GM12878 (cell line): ENCODE measurements at regions not wholly inside any gene's neighbourhood (a gene's known extent, or its start where the extent isn't known, plus 50 kb on each side); places are given as distances from the start of the nearest gene placed in this dataset.

ENCODE experiments used
- ATAC-seq: fragments of 200-7000 bp; cut with Tn5 transposase; 3 replicates; pipeline ENCODE4 v1.9.1; 2020; ENCODE audit warnings: mild to moderate bottlenecking, moderate library complexity
- BruUV-seq: library from RNA; stranded (reverse); fragments of 400-500 nt; replicated peaks from 2 replicates; lab custom pipeline; 2021; lab: Mats Ljungman, UMichigan
- CTCF ChIA-PET: fragments of 300-600 bp; sonication (Branson Sonifier 250); formaldehyde crosslinking; extraction: SDS; loops from one replicate; lab custom pipeline; 2021; ENCODE audit warnings: inconsistent platforms; lab: Yijun Ruan, JAX
- POLR2A ChIA-PET: fragments of 350-600 bp; formaldehyde crosslinking; extraction: SDS; loops from one replicate; lab custom pipeline; 2021; ENCODE audit warnings: inconsistent platforms; lab: Charles Lee
- RAD21 ChIA-PET: fragments of 300-600 bp; sonication (Branson Sonifier 250); formaldehyde crosslinking; loops from one replicate; lab custom pipeline; 2023; ENCODE audit warnings: antibody characterized with exemption; ENCODE audit not compliant: unreplicated experiment; lab: Charles Lee
- SMC1A ChIA-PET: fragments of 300-600 bp; sonication (Branson Sonifier 250); formaldehyde crosslinking; loops from one replicate; lab custom pipeline; 2023; ENCODE audit not compliant: unreplicated experiment, uncharacterized antibody; lab: Charles Lee
- DNase-seq: peaks from one replicate; pipeline ENCODE4 v3.0.0-alpha.2; 2011; ENCODE audit warnings: low read depth, low spot score
- FAIRE-seq: peaks from 3 replicates; lab custom pipeline; 2011; peaks lifted over from hg19 to GRCh38; lab: Jason Lieb, UNC
- H2AFZ ChIP-seq: 2 replicates; pipeline ENCODE4 v1.6.0; 2011; ENCODE audit warnings: low read depth, low read length, control low read depth; ENCODE audit not compliant: control insufficient read depth
- H3K27ac ChIP-seq: 2 replicates; pipeline ENCODE4 v1.5.1; 2011; ENCODE audit warnings: control low read depth; ENCODE audit not compliant: control insufficient read depth, insufficient read depth
- H3K27me3 ChIP-seq, 2 experiments: replicated peaks in 1 of 2; 2 replicates each; pipeline versions ENCODE4 v1.6.0 to v1.6.1; 2011; ENCODE audit warnings: low read length in 1 of 2; ENCODE audit not compliant: control insufficient read depth in 2 of 2, insufficient read depth in 2 of 2
- H3K36me3 ChIP-seq, 2 experiments: 2 replicates each; pipeline ENCODE4 v1.5.1; 2011; ENCODE audit warnings: low read length in 1 of 2; ENCODE audit not compliant: control insufficient read depth in 2 of 2, insufficient read depth in 2 of 2
- H3K4me1 ChIP-seq: 2 replicates; pipeline ENCODE4 v1.6.1; 2011; ENCODE audit warnings: mild to moderate bottlenecking, low read length, moderate library complexity, mixed read lengths; ENCODE audit not compliant: control insufficient read depth, insufficient read depth
- H3K4me2 ChIP-seq: 2 replicates; pipeline ENCODE4 v1.6.0; 2011; ENCODE audit warnings: control low read depth; ENCODE audit not compliant: control insufficient read depth, insufficient read depth
- H3K4me3 ChIP-seq: fragments of 200-600 bp; sonication (generic); 2 replicates; pipeline ENCODE4 v1.5.1; 2016
- H3K79me2 ChIP-seq: 2 replicates; pipeline ENCODE4 v1.6.0; 2011; ENCODE audit warnings: low read length; ENCODE audit not compliant: control insufficient read depth, insufficient read depth
- H3K9ac ChIP-seq: 2 replicates; pipeline ENCODE4 v1.8.0; 2011; ENCODE audit warnings: low read length, control low read depth, mixed read lengths; ENCODE audit not compliant: control insufficient read depth, insufficient read depth
- H3K9me3 ChIP-seq: replicated peaks from 3 replicates; pipeline ENCODE4 v1.5.1; 2011; ENCODE audit warnings: mild to moderate bottlenecking, low read length; ENCODE audit not compliant: control insufficient read depth, insufficient read depth
- H4K20me1 ChIP-seq: 2 replicates; pipeline ENCODE4 v1.6.0; 2011; ENCODE audit not compliant: control insufficient read depth, insufficient read depth
- EP300 ChIP-seq, 2 experiments: fragments of 150-350 bp in 1 of 2; IDR thresholded peaks; 2 replicates each; pipeline ENCODE4 v1.6.1; 2011 to 2012; ENCODE audit warnings: low read depth in 2 of 2, low read length in 2 of 2, borderline replicate concordance in 1 of 2, improper control_type of control experiment in 1 of 2, inconsistent platforms in 1 of 2; ENCODE audit not compliant: control insufficient read depth in 1 of 2
- IRF3 ChIP-seq: fragments of 450-650 bp; IDR thresholded peaks from 2 replicates; pipeline ENCODE4 v1.6.1; 2014; ENCODE audit warnings: mild to moderate bottlenecking
- MXI1 ChIP-seq: fragments of 150-350 bp; IDR thresholded peaks from 2 replicates; pipeline ENCODE4 v1.6.1; 2011; ENCODE audit warnings: low read depth, mild to moderate bottlenecking, inconsistent platforms, low read length, improper control_type of control experiment
- NKRF ChIP-seq: fragments of 450-650 bp; conservative IDR thresholded peaks from 2 replicates; pipeline ENCODE4 v1.6.1; 2017; ENCODE audit warnings: mild to moderate bottlenecking, moderate library complexity
- PBX3 ChIP-seq: IDR thresholded peaks from 2 replicates; pipeline ENCODE4 v1.6.1; 2011; ENCODE audit warnings: mild to moderate bottlenecking, low read depth, low read length, moderate library complexity; ENCODE audit not compliant: insufficient replicate concordance
- SP1 ChIP-seq: IDR thresholded peaks from one replicate; pipeline ENCODE4 v1.6.1; 2011; ENCODE audit warnings: low read depth, low read length
- SRF ChIP-seq, 2 experiments: IDR thresholded peaks; 2 replicates each; pipeline ENCODE4 v1.6.1; 2011; ENCODE audit warnings: low read depth in 2 of 2, low read length in 2 of 2, mild to moderate bottlenecking in 1 of 2, moderate library complexity in 1 of 2
- SUPT20H ChIP-seq: IDR thresholded peaks from 2 replicates; pipeline ENCODE4 v1.6.1; 2011; ENCODE audit warnings: low read depth, mild to moderate bottlenecking, low read length, moderate library complexity, borderline replicate concordance; ENCODE audit not compliant: control insufficient read depth
- TBL1XR1 ChIP-seq: IDR thresholded peaks from 2 replicates; pipeline ENCODE4 v1.6.1; 2012; ENCODE audit warnings: low read depth, low read length, improper control_type of control experiment
- ZNF274 ChIP-seq: IDR thresholded peaks from one replicate; pipeline ENCODE4 v1.8.0; 2011; ENCODE audit not compliant: insufficient read length, insufficient read depth
- ZNF687 ChIP-seq: fragments of 450-650 bp; IDR thresholded peaks from 2 replicates; pipeline ENCODE4 v1.6.1; 2017; ENCODE audit warnings: mild to moderate bottlenecking, moderate library complexity
- WGBS: methylation state at CpG from one replicate; pipeline ENCODE4 v1.1.6; 2016; ENCODE audit warnings: low lambda C conversion rate; ENCODE audit not compliant: insufficient replicate concordance, insufficient coverage; ENCODE audit errors: missing lambda C conversion rate; 5-methylcytosine and 5-hydroxymethylcytosine counted together
- in situ Hi-C: fragments of 300-500 bp; cut with MboI; formaldehyde crosslinking; loops from 9 replicates; pipeline ENCODE4 v1.14.3; 2018; ENCODE audit warnings: mixed read lengths
- intact Hi-C: fragments of 100-400 bp; cut with micrococcal nuclease; formaldehyde crosslinking; loops from one replicate; pipeline ENCODE4 v1.14.2; 2022; ENCODE audit not compliant: unreplicated experiment
- TF ChIP-seq, protein P1 (sequence below): fragments of 450-650 bp; IDR thresholded peaks from 2 replicates; pipeline ENCODE4 v1.6.1; 2017; ENCODE audit warnings: antibody characterized with exemption, mild to moderate bottlenecking, moderate library complexity

- H3K79me2 ChIP-seq: no peaks in the 10 kb centered on the region
- 30% methylated on average over 3 of the region's 3 CpGs for WGBS
- SMC1A ChIA-PET: interaction anchor here (1.1 to 1.9 kb wide), 5 partner anchors 9 to 154 kb away, joined by 3 to 4 read pairs (median 4); no protein-coding TSS in a partner anchor
- no peak for DNase-seq
- no TSS peak for BruUV-seq
- H3K27me3 ChIP-seq: no peaks in the 10 kb centered on the region
- no peak overlapping the region for H3K4me2 ChIP-seq
- no peaks in the 10 kb centered on the region for H4K20me1 ChIP-seq
- intact Hi-C loops: no loop called here
- FAIRE-seq: no peak
- no peak overlapping the region for H3K27ac ChIP-seq
- CTCF ChIA-PET: no interaction called here
- H3K9ac ChIP-seq: no peak overlapping the region
- no peak overlapping the region for H3K4me3 ChIP-seq
- ATAC-seq: no peak
- no peak overlapping the region for H2AFZ ChIP-seq
- no peaks in the 10 kb centered on the region for H3K4me1 ChIP-seq
- in situ Hi-C loops: no loop called here
- POLR2A ChIA-PET: interaction anchor here (0.6 kb wide), 1 partner anchor 93 kb away, joined by 5 read pairs; no protein-coding TSS in a partner anchor
- H3K9me3 ChIP-seq: no peaks in the 10 kb centered on the region
- RAD21 ChIA-PET: no interaction called here
- H3K36me3 ChIP-seq: no peaks in the 10 kb centered on the region
- TF ChIP-seq SRF (IDR thresholded peaks at IDR 0.05; ENCODE audit: low read depth in 2 of 2, low read length in 2 of 2) (no peak), ZNF687 (no peak), PBX3 (no peak), NKRF (no peak), IRF3 (no peak), MXI1 (no peak), SUPT20H (no peak), ZNF274 (no peak), TBL1XR1 (no peak), EP300 (IDR thresholded peaks at IDR 0.05; ENCODE audit: borderline replicate concordance in 1 of 2, control insufficient read depth in 1 of 2, low read depth in 2 of 2, low read length in 2 of 2) (no peak), SP1 (no peak)
- TF ChIP-seq, protein P1, sequence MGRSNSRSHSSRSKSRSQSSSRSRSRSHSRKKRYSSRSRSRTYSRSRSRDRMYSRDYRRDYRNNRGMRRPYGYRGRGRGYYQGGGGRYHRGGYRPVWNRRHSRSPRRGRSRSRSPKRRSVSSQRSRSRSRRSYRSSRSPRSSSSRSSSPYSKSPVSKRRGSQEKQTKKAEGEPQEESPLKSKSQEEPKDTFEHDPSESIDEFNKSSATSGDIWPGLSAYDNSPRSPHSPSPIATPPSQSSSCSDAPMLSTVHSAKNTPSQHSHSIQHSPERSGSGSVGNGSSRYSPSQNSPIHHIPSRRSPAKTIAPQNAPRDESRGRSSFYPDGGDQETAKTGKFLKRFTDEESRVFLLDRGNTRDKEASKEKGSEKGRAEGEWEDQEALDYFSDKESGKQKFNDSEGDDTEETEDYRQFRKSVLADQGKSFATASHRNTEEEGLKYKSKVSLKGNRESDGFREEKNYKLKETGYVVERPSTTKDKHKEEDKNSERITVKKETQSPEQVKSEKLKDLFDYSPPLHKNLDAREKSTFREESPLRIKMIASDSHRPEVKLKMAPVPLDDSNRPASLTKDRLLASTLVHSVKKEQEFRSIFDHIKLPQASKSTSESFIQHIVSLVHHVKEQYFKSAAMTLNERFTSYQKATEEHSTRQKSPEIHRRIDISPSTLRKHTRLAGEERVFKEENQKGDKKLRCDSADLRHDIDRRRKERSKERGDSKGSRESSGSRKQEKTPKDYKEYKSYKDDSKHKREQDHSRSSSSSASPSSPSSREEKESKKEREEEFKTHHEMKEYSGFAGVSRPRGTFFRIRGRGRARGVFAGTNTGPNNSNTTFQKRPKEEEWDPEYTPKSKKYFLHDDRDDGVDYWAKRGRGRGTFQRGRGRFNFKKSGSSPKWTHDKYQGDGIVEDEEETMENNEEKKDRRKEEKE: no peak
These were observed 148.3 kb downstream of the PHLDA1 start for GRCh38 chr12:75883241-75883640.
